Cerebellar cortex (tissue), 1 donor: ENCODE measurements at regions not wholly inside any gene's neighbourhood (a gene's known extent, or its start where the extent isn't known, plus 50 kb on each side); places are given as distances from the start of the nearest gene placed in this dataset.
"Not testable (repeated sequence)": the region's sequence is repeated elsewhere in the genome, so short reads cannot be mapped to it uniquely, and the experiment has no call there.

ENCODE experiments used
- DNase-seq: peaks from one replicate; pipeline ENCODE4 v3.0.0-alpha.2; 2015; ENCODE audit warnings: low spot score

GRCh38 chr10:107529350-107529749 lies 364.8 kb upstream of the SORCS1 start:
- no peak for DNase-seq

- DNase-seq, result no peak
Measured at GRCh38 chr10:107520348-107520747, 355.8 kb upstream of the SORCS1 start.

GRCh38 chr10:107517811-107518210 lies 353.3 kb upstream of the SORCS1 start:
- DNase-seq, result no peak

- DNase-seq, result no peak
Measured at GRCh38 chr10:107516349-107516748, 351.8 kb upstream of the SORCS1 start.

GRCh38 chr10:107504011-107504410 lies 339.5 kb upstream of the SORCS1 start:
- DNase-seq, result not testable (repeated sequence)

GRCh38 chr10:107502229-107502985 lies 337.9 kb upstream of the SORCS1 start:
- DNase-seq, result no peak

- no peak for DNase-seq
Measured at GRCh38 chr10:107498983-107499382, 334.5 kb upstream of the SORCS1 start.

GRCh38 chr10:107497024-107497423 lies 332.5 kb upstream of the SORCS1 start:
- DNase-seq, result no peak

GRCh38 chr10:107496594-107496993 lies 332.1 kb upstream of the SORCS1 start:
- no peak for DNase-seq

- no peak for DNase-seq
Measured at GRCh38 chr10:107492389-107492788, 327.9 kb upstream of the SORCS1 start.

- peak; percentile 35 for DNase-seq
Measured at GRCh38 chr10:107490389-107490788, 325.9 kb upstream of the SORCS1 start.

GRCh38 chr10:107487284-107487683 lies 322.8 kb upstream of the SORCS1 start:
- no peak for DNase-seq

GRCh38 chr10:107485019-107485418 lies 320.5 kb upstream of the SORCS1 start:
- DNase-seq, result no peak

GRCh38 chr10:107481881-107482280 lies 317.4 kb upstream of the SORCS1 start:
- no peak for DNase-seq

- no peak for DNase-seq
Measured at GRCh38 chr10:107481224-107481623, 316.7 kb upstream of the SORCS1 start.

GRCh38 chr10:107480781-107481180 lies 316.3 kb upstream of the SORCS1 start:
- no peak for DNase-seq

GRCh38 chr10:107477266-107477665 lies 312.8 kb upstream of the SORCS1 start:
- no peak for DNase-seq

GRCh38 chr10:107476408-107476807 lies 311.9 kb upstream of the SORCS1 start:
- DNase-seq, result no peak

GRCh38 chr10:107474650-107475049 lies 310.1 kb upstream of the SORCS1 start:
- DNase-seq, result no peak

GRCh38 chr10:107473225-107473624 lies 308.7 kb upstream of the SORCS1 start:
- DNase-seq, result no peak

GRCh38 chr10:107471911-107472310 lies 307.4 kb upstream of the SORCS1 start:
- no peak for DNase-seq

- DNase-seq, result no peak
Measured at GRCh38 chr10:107453561-107453960, 289.1 kb upstream of the SORCS1 start.

- no peak for DNase-seq
Measured at GRCh38 chr10:107451047-107451446, 286.5 kb upstream of the SORCS1 start.

- DNase-seq, result no peak
Measured at GRCh38 chr10:107450056-107450455, 285.6 kb upstream of the SORCS1 start.
